ENCODE measurements at regions not wholly inside any gene's neighbourhood (a gene's known extent, or its start where the extent isn't known, plus 50 kb on each side); places are given as distances from the start of the nearest gene placed in this dataset.

- no peak for DNase-seq (ENCODE audit: low read depth)
Measured at GRCh38 chr1:25056536-25056935, 126.5 kb upstream of the RUNX3 start.

DNA sequence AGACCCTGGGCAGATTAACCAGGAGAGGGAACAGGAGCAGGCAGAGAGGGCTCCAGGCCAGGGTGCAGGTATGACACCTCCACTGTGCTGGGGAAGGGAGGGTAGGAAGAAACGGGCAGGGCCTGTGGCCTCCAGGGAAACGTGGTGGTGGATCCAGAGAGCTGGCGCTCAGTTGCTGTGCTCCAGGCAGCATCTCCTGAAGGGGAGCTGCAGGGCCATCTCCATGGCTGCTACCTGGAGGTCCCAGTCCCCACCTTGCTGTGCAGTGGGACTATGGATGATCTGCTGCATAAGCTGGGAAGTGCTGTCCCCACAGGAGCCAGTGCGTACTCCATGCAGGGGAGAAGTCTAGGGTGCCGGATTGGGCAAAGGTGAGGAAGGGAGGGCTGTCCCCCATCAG lies 125.9 kb upstream of the RUNX3 start:
- no peak for DNase-seq (ENCODE audit: low read depth)

GRCh38 chr1:25055324-25055780 lies 125.3 kb upstream of the RUNX3 start:
- no peak for DNase-seq (ENCODE audit: low read depth)

DNA sequence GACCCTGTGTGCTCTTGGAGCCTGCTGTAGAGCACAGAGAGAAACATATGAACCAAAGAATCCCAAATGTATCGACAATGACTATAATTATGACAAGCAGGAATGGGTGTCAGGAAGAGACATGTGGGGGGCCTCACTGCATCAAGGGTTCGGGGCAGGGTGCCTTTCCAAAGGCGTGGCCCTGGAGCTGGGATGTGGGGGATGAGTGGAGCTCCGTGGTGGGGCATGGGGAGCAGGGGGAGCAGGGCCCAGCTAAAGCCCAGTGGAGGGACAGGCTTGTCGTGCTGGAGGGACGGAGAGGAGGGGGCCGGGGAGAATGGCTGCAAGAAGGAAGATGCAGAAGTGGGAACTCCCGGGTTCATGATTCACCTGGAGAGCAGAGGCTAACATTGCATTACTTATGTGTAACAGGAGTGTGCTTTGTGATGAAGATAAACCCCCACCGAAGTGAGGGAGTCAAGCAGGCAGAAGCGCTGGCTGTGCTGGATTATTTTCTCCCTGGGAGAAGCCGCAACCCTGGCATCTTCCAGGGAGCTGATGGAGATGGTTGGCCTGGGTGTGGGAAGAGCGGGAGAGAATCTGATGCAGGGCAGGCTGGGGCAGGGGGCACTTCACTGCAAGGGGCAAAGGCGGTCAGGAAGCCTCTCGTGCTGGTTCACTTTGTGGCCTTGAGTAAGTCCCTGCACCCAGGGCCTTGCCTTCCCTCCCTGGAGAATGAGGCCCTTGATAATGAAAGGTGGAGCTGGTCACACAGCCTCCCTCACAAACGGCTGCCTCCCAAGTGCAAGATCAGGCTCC lies 124.6 kb upstream of the RUNX3 start:
- no peak for DNase-seq (ENCODE audit: low read depth)

DNA sequence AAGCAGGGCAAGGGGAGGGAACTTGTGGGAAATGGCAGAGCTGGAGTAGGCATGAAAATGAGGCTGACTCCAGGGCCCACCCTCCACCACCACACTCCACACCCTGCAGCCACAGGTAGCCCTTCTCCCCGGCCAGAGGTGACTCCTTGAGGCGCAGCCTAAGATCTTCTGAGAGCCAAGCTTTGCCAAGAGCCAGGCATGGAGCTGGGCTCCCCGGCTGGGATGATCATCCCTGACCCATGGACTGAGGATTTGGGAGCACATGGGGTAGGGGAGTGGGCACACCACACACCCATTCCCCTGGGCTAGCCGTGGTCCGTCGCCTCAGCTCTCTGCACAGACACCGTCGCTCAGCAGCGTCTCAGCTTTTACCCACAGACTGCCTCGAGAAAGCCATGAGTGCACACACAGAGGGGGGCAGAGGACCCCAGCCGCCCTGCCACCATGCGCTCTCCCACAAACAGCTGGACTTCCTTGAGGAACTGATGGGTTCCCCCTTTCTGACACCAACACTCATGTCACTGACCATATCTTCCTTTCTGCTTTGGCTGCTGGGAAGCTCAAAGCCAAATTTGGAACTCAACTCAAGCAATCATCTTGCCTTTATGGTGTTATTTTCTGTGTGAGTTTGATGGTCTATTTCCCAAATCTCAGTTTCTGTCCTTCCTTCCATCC lies 123.6 kb upstream of the RUNX3 start:
- no peak for DNase-seq (ENCODE audit: low read depth)

DNA sequence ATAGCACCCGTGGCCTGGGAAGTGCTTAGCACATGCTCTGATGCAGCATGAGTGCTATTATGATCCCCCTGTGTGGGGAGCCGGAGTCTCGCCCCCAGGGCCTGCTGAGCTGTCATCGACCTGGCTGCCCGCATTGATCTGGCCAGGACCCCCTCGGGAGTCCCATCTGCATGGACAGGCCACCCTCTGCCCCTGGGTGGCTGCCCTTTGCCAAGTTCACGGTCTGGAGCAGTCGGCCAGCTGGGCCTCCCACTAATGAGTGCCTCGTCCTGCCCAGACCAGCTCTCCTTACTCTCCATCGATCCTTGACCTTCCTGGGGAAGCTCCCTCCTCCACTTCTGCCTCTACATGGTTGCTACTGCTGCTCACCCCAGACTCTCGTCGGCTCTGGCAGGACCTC lies 121.8 kb upstream of the RUNX3 start:
- no peak for DNase-seq (ENCODE audit: low read depth)

DNA sequence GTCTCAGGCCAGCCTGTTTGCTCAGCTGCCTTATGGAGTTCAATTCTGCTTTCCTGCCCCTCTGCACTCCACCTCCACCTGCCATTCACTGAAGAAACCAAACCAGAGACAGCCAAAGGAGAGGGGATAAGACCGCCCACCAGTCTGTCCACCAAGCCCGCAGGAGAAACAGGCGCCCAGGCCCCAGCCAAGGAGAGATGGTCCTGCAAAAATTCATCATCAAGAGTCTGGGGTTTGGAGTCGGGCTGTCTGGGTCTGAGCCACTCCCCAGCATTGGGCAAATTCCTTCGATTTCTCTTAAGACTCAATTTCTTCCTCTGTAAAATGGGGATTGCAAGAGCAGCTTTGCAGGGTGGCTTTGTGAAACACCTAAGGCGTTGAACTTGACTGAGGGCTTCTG lies 121.4 kb upstream of the RUNX3 start:
- DNase-seq (ENCODE audit: low read depth) = no peak

GRCh38 chr1:25050165-25050564 lies 120.1 kb upstream of the RUNX3 start:
- DNase-seq (ENCODE audit: low read depth) = no peak

DNA sequence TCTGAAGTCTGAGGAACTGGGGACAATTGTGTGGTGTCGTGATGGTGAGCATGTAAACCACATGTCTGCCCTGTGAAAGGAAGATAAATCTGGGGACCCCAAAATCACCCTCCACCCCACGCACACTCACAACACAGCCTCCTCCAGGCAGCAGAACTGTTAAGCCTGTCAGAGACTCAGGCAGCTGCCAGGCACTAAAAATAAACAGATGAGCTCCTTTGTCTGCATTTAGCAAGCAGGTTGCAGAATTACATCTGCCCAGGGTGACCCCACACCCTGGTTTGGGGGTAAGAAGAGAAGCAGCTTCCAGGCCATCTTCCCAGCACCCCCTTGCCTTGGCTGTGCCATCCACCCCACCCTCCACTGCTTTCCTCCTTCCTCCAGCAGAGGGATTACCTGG lies 119.1 kb upstream of the RUNX3 start:
- no peak for DNase-seq (ENCODE audit: low read depth)

GRCh38 chr1:25048728-25049127 lies 118.7 kb upstream of the RUNX3 start:
- no peak for DNase-seq (ENCODE audit: low read depth)

- DNase-seq (ENCODE audit: low read depth) = no peak
Measured at GRCh38 chr1:25047506-25048240, 117.6 kb upstream of the RUNX3 start.

DNA sequence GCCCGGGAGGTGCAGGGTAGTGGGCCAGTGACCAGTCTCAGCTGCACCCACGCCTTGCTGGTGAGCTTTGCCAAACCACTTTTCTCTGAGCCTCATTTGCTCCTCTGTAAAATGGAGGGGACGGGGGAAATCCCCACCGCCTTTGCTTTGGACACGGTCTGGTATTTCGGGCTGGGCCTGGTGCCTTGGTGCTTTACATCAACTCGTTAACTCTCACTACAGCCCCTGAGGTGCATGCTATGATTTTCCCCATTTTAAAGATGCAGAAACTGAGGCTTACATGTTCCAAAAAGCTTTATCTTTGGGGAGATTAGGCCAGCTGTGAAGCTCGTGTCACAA lies 116.1 kb upstream of the RUNX3 start:
- no peak for DNase-seq (ENCODE audit: low read depth)

GRCh38 chr1:25045480-25046193 lies 115.6 kb upstream of the RUNX3 start:
- no peak for DNase-seq (ENCODE audit: low read depth)

GRCh38 chr1:25043228-25043580 lies 113.1 kb upstream of the RUNX3 start:
- DNase-seq (ENCODE audit: low read depth) = no peak

GRCh38 chr1:25042331-25043227 lies 112.5 kb upstream of the RUNX3 start:
- no peak for DNase-seq (ENCODE audit: low read depth)

GRCh38 chr1:25041916-25042315 lies 111.8 kb upstream of the RUNX3 start:
- no peak for DNase-seq (ENCODE audit: low read depth)

GRCh38 chr1:25040122-25040685 lies 110.1 kb upstream of the RUNX3 start:
- DNase-seq (ENCODE audit: low read depth) = no peak

GRCh38 chr1:25039229-25039628 lies 109.2 kb upstream of the RUNX3 start:
- DNase-seq (ENCODE audit: low read depth) = no peak

GRCh38 chr1:25038699-25039098 lies 108.6 kb upstream of the RUNX3 start:
- DNase-seq (ENCODE audit: low read depth) = no peak

- DNase-seq (ENCODE audit: low read depth) = no peak
Measured at GRCh38 chr1:25037174-25038074, 107.3 kb upstream of the RUNX3 start.

Data from HS-5 (cell line).